GM19468 (cell line): ENCODE measurements at regions not wholly inside any gene's neighbourhood (a gene's known extent, or its start where the extent isn't known, plus 50 kb on each side); places are given as distances from the start of the nearest gene placed in this dataset.
"Not testable (repeated sequence)": the region's sequence is repeated elsewhere in the genome, so short reads cannot be mapped to it uniquely, and the experiment has no call there.

Experiments used
- ATAC-seq: cut with Tn5 transposase; IDR thresholded peaks from one replicate; pipeline ENCODE4 v1.9.1; 2021; ENCODE audit warnings: mild to moderate bottlenecking, moderate library complexity, moderate number of reproducible peaks; ENCODE audit not compliant: unreplicated experiment; ENCODE audit errors: extremely low read depth

DNA sequence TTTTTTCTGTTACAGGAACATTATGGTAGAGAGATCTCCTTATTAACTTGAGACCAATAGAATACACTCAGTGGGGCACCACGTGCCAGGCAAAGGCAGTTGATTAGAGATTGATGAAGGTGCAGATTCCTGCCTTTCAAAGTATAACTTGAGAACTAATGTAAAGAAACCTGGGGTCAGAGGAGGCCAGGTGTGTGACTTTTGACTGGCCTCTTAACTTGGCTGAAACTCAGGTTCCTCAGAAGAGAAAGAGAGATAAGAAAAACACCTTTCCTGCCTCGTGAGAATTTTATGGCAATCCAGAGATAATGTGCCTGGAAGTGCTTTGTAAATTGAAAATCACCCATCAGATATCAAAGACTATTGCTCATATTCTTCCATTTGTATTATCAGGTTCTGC lies 110.7 kb upstream of the GZMB start:
- ATAC-seq: no peak

DNA sequence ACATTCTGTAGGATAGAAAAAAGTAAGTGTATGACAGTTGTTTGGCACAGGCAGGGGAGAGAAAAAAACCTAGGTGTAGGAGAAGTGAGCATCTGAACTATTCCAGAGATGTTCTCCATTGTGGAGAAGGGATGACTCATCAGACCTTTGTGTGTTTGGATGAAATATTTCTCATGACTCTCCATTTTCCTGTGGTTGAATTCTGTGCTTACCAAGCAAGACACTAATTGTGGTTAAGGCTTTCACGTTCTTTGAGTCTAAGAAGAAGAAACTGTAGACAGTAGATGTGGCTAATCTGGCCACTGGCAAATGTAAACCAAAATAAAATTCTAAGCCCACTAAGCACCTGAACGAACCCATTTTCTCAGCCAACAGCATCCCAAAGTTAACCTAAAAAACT lies 107.9 kb upstream of the GZMB start:
- no peak for ATAC-seq

DNA sequence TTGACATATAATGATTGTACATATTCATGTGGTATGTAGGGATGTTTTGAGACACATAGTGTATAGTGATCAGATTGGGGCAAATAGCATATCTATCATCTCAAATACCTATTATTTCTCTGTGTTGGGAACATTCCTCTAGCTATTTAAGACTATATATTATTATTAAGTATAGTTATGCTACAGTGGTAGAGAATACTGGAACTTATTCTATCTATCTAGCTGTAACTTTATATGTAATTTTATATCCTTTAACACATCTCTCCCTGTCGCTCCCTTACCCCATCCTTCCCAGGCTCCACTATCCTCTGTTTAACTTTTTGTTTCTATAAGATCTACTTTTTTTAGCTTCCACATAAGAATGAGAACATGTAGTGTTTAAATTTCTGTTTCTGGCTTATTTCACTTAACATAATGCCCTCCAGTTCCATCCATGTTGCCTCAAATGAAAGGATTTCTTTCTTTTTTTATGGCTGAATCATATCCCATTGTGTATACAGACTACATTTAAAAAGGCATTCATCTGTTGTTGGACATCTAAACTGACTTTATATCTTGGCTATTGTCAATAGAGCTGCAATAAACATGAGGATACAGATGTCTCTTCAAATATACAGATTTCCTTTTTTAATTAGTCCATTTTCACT lies 102.1 kb upstream of the GZMB start:
- ATAC-seq: no peak

DNA sequence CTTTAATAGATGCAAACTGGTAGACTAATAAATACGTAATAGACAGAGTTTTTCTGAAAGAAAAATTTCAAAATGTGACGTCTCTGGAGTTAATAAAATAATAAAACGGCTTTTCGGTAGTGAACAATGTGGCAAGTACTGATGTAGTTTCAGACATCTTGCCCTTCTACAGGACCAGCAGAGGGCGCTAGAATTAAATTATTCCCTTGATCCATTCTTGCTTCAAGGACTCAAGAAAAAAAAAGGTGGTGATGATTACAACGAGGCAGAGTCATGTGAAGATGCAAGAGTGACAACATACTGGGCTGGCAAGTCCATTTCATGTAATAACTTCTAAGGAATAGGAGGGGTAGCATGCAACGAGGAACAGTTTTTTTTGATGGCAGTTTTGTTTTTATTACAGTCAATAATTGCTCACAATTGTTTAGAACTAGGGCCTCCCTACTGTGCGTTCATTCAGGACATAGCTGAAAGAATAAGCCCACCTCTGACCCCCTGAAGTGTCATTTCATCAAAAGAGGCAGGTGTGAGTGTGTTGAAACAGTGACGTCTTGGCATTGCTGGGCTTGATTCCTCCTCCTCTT lies 101.0 kb upstream of the GZMB start:
- no peak for ATAC-seq

DNA sequence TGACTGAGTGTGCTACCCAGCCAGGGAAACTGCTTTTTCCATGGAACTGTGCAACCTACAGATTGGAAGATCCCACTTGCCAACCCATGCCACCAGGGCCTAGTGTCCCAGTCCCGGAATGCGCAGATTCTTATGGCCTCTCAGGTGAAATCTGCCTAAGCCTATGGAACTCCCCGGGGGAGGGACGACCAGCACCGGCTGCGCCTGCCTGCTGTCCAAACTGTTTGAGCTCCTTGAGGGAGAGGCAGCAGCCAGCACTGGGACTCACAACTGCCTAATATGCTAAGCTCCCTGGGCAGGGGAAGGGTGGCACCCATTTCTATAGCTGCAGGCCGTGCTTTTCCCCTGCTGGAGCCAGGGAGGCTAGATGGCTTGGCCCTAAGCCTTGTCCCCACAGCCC lies 92.5 kb upstream of the GZMB start:
- ATAC-seq: no peak

DNA sequence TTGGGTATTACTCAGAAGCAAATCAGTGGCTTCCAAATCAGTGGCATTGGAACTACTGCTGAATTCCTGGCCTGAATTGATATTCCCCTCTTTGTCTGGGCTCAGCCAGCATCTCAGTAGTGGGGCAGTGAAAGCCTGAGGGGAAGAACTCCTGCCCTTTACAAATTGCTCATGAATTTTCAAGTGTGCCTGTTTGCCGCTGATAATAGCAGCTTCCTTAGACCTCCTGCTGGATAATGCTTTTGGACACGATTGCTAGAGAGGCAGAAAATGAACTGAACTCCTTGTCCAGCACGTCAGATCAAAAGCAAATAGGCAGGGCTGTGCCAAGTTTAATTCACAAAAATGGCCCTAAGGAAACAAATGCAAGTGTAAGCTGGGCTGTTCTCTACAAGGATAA lies 91.3 kb upstream of the GZMB start:
- no peak for ATAC-seq

DNA sequence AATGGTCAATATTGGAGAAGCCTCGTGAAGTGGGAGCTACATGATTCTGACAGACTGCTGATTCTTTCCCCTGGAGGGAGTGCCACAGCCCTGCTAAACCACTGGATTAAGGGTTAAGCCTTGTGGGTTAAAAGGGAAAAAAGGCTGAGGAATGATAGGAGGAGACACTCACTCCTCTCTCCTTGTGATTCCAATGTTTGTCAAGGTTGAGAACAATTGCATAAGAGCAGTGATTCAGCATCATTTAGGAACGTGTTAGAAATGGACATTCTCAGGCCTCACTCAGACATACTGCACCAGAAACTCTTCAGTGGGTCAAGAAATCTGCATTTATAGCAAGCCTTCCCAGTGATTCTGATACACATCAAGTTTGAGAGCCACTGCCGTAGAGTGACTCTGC lies 87.8 kb upstream of the GZMB start:
- no peak for ATAC-seq

DNA sequence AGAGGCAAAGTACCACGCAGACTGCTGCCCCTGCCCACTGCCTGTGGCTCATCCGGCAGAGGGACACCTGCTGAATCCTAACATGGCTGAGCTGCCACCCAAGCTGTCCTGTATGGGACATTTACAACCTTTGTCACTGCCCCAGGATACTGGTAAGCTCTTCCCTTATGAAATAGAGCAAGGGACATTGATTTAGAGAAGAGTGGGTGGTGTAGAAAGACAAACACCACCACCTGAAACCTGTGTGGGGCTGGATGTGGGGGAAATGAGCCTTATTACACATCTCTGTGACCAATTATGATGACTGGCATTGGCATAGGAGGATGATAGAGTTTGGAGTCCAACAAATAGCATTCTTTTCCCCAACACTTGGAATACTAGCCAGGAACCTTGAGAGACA lies 81.2 kb upstream of the GZMB start:
- no peak for ATAC-seq

DNA sequence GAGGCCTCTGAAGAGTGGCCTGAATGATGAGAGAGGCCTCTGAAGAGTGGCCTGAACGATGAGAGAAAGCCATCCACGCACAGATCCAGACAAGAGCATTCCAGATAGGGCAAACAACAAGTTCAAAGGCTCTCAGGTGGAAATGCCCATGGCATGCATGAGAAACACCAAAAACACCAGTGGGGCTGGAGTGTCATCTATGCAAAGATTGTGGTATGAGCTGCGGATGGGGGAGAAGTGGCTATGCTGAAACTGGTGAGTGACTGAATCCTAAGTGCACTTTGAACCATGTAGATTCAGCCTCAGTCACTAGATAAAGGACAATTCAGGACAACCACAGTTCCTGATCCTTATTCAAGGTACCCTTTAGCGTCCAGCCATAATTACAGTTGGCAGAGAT lies 79.4 kb upstream of the GZMB start:
- no peak for ATAC-seq

DNA sequence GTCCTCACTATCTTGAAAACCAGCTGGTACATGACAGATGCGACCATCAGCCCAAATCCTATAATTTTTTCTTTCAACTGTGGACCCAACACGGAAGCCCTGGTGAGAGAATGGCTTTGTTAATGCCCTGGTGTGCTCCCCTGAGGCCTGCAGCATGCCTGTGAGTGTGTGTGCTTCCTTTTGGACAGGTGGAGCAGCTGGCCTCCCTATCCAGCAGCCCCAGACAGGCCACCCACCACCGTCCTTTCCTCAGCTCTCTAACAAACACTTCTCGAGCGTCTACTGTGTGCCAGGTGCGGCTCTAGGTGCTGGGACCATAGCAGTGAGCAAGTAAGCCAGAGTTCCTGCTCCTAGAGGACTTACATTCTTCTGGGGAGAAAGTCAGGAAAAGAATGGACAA lies 78.9 kb upstream of the GZMB start:
- ATAC-seq: no peak

DNA sequence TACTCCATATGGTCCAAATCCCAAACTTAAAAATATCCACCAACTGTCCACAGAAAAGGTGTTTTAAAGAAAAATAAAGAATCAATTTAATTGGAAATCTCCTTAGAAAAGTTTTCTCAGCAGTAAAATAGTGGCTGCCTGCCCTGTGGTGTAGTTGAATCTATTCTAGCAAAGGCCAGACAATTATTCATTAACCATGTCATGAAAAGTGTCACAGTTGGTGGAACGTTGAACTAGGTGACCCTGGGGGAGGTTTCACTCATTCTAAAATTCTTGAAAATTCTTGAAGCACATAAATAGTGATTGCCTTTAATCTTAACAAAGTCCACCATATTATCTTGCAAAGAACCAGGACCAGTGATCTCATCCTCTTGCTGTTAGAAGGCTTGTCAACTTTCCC lies 78.4 kb upstream of the GZMB start:
- ATAC-seq: no peak

DNA sequence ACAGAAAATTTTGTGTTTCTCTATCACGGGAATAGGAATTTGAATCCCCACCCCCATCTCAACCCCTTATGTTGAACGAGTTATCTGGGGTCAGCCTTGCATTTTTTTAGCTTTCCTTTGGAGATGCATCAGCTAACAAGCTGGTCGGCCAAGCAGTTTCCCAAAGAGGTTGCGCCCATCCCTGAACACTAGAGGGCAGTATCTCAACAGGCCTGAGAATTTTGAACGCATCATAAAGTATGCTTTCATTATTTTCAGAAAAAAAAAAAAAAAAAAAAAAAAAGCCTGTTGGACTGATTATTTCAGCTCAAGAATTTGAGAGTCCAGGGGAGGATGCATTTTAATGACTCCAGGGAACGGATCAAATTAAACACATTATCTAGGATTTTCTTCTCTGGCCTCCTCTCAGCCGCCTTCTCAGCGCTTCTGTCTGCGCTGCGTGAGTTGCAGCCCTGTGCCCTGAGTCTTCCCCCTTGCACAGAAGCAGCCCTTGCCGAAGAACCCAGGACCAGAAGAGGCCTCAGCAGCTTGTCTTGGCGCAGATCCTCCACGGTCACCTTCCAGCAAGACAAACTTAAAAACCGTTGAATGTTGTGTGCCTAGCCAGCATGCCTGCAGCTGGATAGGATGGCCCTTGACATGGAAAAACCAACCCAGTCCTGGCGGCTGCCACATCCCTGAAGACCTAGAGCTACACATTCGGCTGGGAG lies 76.6 kb upstream of the GZMB start:
- ATAC-seq: no peak

DNA sequence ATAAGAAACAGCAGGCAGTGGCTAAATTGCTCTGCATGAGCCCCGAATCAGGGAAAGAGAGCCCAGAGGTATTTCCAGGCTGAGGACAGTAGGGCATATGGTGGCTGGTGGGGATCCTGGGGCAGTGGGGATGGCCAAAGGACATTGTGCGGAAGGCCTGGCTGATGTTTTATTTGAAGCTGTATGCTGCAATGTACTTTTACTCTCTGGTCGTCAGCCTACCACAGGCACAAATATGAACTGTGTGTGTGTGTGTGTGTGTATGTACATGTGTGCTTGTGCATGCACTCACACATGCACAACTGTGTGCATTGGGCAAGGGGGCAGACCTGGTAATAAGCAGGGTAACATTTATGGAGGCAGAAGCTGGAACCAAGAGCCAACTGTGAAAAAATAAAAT lies 74.7 kb upstream of the GZMB start:
- no peak for ATAC-seq

DNA sequence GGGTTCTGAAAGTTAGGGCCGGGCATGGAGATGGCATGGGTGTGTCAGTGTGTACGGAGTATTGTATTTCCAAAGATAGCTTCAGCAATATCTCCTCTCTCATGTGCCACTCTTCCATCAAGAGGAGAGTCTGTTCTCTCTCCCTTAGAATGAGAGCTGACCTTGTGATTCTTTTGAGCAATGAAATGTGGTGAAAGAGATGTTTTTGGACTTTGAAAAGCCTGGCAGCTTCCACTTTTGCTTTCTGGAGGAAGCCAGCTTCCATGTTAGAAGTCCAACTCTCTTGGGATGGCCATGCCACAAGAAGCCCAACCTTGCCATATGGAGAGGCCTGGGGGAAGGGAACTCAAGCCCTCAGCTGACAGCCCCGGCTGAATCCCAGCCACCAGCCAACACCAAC lies 72.4 kb upstream of the GZMB start:
- no peak for ATAC-seq

DNA sequence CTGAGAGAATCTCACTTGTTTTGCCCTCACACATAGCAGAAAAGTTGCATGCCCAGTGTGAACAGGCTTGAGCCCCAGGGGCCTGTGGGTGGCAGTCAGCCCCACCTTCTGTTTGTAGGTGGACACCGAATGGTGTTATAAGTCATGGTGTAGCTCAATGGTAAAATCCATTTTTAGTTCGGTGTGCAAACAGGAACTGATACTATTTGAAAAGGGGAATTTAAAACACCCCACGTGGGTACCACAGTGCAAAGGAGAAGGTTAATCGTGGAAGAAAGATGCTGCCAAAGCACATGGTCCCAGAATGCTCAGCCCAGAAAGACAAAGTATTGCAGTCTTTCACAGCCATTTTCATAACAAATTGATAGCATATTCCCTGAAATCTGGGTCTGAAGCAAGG lies 71.8 kb upstream of the GZMB start:
- ATAC-seq: peak; percentile 84

DNA sequence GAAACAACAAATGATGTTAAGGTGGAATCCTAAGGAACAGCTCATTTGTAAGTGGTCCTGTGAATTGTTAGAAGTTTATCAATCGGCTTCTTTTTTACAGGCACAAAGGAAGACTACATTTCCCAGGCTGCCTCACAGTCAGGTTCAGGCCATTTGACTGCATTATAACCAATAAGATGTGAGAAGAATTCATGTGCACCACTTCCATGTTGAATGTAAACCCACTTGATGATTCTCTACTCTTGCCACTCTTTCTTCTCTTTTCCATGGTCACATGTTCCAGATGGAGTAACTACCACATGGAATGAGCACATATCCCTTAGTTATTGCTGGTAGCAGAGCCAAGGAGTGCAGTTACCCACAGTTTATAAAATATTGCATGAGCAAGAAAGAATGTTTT lies 67.1 kb upstream of the GZMB start:
- ATAC-seq: no peak

DNA sequence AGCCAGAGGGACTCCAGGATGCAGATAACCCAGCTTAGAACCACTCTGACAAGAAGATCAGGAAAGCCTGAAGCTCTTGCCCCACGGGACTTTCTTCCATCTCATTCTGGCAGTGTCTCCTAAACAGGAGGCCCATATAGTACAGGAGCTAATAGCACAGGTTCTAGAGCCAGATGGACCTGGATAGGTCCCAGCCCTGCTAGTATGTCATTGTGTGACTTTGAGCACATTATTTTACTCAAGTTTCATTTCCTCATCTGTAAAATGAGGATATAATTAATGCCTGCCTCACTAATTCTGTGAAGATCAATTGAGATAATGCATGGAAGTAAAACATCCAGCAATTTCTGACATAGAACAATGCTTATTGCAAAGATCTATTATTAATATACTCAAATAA lies 66.5 kb upstream of the GZMB start:
- ATAC-seq: no peak

DNA sequence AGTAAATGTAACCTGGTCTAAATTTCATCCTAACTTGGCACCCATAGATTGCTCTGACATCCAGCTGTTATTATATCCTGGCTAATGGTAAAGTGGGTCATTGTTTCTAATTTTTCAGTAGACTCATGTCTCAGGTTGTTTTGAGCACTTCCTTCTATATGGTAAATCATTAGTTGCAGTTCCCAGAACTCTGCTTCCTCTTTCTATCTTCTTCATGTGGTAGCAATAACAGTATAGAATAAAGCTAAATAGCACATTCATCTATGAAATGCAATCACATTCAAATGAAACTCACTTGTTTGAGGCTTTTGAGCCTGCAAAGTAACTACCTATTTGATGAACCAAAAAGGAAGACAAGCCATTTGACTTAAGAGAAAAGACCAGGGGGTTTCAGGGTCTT lies 65.1 kb upstream of the GZMB start:
- ATAC-seq: peak; percentile 73

DNA sequence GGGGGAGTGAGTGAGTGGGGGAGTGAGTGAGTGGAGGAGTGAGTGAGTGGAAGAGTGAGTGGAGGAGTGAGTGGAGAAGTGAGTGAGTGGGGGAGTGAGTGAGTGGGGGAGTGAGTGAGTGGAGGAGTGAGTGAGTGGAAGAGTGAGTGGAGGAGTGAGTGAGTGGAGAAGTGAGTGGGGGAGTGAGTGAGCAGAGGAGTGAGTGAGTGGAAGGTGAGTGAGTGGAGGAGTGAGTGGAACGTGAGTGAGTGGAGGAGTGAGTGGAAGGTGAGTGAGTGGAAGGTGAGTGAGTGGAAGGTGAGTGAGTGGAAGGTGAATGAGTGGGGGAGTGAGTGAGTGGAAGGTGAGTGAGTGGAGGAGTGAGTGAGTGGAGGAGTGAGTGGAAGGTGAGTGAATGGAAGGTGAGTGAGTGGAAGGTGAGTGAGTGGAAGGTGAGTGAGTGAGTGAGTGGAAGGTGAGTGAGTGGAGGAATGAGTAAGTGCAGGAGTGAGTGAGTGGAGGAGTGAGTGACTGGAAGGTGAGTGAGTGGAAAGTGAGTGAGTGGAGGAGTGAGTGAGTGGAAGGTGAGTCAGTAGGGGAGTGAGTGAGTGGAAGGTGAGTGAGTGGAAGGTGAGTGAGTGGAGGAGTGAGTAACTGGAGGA lies 62.4 kb upstream of the GZMB start:
- ATAC-seq: not testable (repeated sequence)

DNA sequence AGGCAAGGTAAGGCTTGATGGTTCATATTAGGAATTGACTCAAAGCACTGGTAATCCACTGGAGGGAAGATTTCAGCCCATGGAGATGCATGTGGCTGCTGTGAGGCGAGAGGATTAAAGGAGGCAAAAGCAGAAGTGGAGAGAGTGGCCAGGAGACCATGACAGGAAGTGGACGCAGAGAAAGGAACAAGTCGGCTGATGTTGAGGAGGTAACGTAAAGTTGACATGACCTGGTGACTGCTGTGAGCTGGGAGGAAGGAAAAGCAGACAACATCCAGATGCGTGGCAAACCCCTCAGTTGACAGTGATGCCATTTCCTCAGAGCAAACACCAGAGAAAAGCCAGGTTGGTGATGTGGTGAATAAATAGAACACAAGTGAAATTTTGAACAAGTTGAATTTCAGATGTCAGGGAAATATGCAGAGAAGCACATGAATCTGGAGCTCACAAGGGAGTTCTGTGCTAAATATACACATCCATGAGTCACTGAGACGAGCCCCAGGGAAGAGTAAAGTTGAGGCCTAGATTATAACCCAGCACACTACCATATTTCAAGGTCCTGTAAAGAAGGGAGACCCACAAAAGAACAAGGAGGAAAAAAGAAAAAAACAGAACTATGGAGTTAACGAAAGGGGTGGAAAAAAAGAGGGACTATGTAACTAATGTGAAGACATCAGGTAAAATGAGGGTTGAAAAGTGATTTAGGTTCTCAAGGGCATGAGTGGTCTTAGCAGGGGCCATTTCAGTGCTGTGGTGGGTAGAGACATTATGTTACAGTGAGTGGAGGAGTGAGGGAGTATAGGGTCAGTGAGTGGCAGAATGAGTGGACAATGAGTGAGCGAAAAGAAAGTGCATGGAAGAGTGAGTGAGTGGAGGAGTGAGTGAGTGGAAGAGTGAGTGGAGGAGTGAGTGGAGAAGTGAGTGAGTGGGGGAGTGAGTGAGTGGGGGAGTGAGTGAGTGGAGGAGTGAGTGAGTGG lies 61.6 kb upstream of the GZMB start:
- ATAC-seq: no peak
